OCI-LY3 (cell line): ENCODE measurements at regions not wholly inside any gene's neighbourhood (a gene's known extent, or its start where the extent isn't known, plus 50 kb on each side); places are given as distances from the start of the nearest gene placed in this dataset.

Experiments used
- H2AFZ ChIP-seq: fragments of 200-600, 300-600 bp; shearing (Covaris generic); 2 replicates; pipeline ENCODE4 v1.6.0; 2014; ENCODE audit warnings: antibody characterized with exemption, low read depth, low read length
- H3K27ac ChIP-seq: fragments of 200-600, 300-600 bp; sonication (generic); 2 replicates; pipeline ENCODE4 v1.5.1; 2014; ENCODE audit warnings: mild to moderate bottlenecking, low read length, moderate library complexity, mixed read lengths
- H3K27me3 ChIP-seq: fragments of 200-600, 300-600 bp; sonication (generic); 2 replicates; pipeline ENCODE4 v1.6.1; 2014; ENCODE audit warnings: low read depth, low read length, mixed read lengths
- H3K36me3 ChIP-seq: fragments of 200-600, 300-600 bp; sonication (generic); replicated peaks from 2 replicates; pipeline ENCODE3; 2014; ENCODE audit warnings: low read depth, low read length, mixed read lengths
- H3K4me1 ChIP-seq: fragments of 300-600, 200-600 bp; sonication (generic); 2 replicates; pipeline ENCODE4 v1.6.1; 2014; ENCODE audit warnings: low read length, mixed read lengths
- H3K4me2 ChIP-seq: fragments of 200-600, 300-600 bp; sonication (generic); 2 replicates; pipeline ENCODE4 v1.6.1; 2014; ENCODE audit warnings: low read length, mixed read lengths
- H3K4me3 ChIP-seq: fragments of 300-600, 200-600 bp; sonication (generic); 2 replicates; pipeline ENCODE4 v1.5.1; 2014; ENCODE audit warnings: antibody characterized with exemption, mild to moderate bottlenecking, low read length, moderate library complexity
- H3K79me2 ChIP-seq: fragments of 300-600, 200-600 bp; shearing (Covaris generic); 2 replicates; pipeline ENCODE4 v1.6.1; 2014; ENCODE audit warnings: mild to moderate bottlenecking, low read length, mixed read lengths
- H3K9ac ChIP-seq: fragments of 300-600, 200-600 bp; shearing (Covaris generic); 2 replicates; pipeline ENCODE4 v1.6.0; 2014; ENCODE audit warnings: mild to moderate bottlenecking, low read length, moderate library complexity
- H3K9me3 ChIP-seq: fragments of 200-600, 300-600 bp; shearing (Covaris generic); 2 replicates; pipeline ENCODE4 v1.6.1; 2014; ENCODE audit warnings: low read length, mixed read lengths; ENCODE audit not compliant: insufficient read depth
- H4K20me1 ChIP-seq: fragments of 200-600, 300-600 bp; sonication (generic); 2 replicates; pipeline ENCODE4 v1.6.1; 2016; ENCODE audit warnings: low read length, mixed read lengths; ENCODE audit not compliant: insufficient read depth
- EZH2phosphoT487 ChIP-seq: fragments of 200-600 bp; shearing (Covaris generic); IDR thresholded peaks from 2 replicates; pipeline ENCODE4 v1.6.1; 2018; ENCODE audit warnings: antibody characterized with exemption, mixed run types, low read depth
- TF ChIP-seq, protein P1 (sequence below): fragments of 200-600, 300-600 bp; sonication (generic); IDR thresholded peaks from 2 replicates; pipeline ENCODE4 v1.5.1; 2014; ENCODE audit warnings: antibody characterized with exemption, low read length, low read depth

- no peaks in the 10 kb centered on the region for H3K9me3 ChIP-seq
Measured at GRCh38 chr2:19702267-19702666, 199.5 kb downstream of the TTC32 start.

GRCh38 chr2:19700861-19701585 is 200.8 kb downstream of the TTC32 start:
- Histone ChIP-seq H3K27ac (no peak overlapping the region), H3K79me2 (no peaks in the 10 kb centered on the region), H3K4me3 (no peak overlapping the region), H3K9ac (no peak overlapping the region), H3K27me3 (0 out of 2 replicates have a peak, but pooled peaks cover 4% of the 10 kb centered on the region), H2AFZ (no peak overlapping the region), H3K9me3 (no peaks in the 10 kb centered on the region), H3K36me3 (no peaks in the 10 kb centered on the region), H3K4me1 (no peaks in the 10 kb centered on the region), H3K4me2 (no peak overlapping the region), H4K20me1 (no peaks in the 10 kb centered on the region)
- TF ChIP-seq EZH2phosphoT487 = no peak
- TF ChIP-seq, protein P1, sequence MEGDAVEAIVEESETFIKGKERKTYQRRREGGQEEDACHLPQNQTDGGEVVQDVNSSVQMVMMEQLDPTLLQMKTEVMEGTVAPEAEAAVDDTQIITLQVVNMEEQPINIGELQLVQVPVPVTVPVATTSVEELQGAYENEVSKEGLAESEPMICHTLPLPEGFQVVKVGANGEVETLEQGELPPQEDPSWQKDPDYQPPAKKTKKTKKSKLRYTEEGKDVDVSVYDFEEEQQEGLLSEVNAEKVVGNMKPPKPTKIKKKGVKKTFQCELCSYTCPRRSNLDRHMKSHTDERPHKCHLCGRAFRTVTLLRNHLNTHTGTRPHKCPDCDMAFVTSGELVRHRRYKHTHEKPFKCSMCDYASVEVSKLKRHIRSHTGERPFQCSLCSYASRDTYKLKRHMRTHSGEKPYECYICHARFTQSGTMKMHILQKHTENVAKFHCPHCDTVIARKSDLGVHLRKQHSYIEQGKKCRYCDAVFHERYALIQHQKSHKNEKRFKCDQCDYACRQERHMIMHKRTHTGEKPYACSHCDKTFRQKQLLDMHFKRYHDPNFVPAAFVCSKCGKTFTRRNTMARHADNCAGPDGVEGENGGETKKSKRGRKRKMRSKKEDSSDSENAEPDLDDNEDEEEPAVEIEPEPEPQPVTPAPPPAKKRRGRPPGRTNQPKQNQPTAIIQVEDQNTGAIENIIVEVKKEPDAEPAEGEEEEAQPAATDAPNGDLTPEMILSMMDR = no peak

More at GRCh38 chr2:19702267-19702666, 199.5 kb downstream of the TTC32 start:
- no peaks in the 10 kb centered on the region for H3K4me1 ChIP-seq
- no peak overlapping the region for H2AFZ ChIP-seq
- H4K20me1 ChIP-seq = no peaks in the 10 kb centered on the region
- H3K27me3 ChIP-seq = 0 out of 2 replicates have a peak, but pooled peaks cover 4% of the 10 kb centered on the region
- H3K4me3 ChIP-seq = no peak overlapping the region
- H3K4me2 ChIP-seq = no peak overlapping the region
- TF ChIP-seq EZH2phosphoT487 = no peak
- TF ChIP-seq, protein P1 = no peak
- H3K9ac ChIP-seq = no peak overlapping the region
- no peaks in the 10 kb centered on the region for H3K36me3 ChIP-seq
- H3K79me2 ChIP-seq = no peaks in the 10 kb centered on the region
- no peak overlapping the region for H3K27ac ChIP-seq

GRCh38 chr2:19697131-19697530 is 204.7 kb downstream of the TTC32 start:
- H3K4me1 ChIP-seq = no peaks in the 10 kb centered on the region
- no peak overlapping the region for H3K4me3 ChIP-seq
- no peaks in the 10 kb centered on the region for H3K27me3 ChIP-seq
- H3K27ac ChIP-seq = no peak overlapping the region
- H4K20me1 ChIP-seq = no peaks in the 10 kb centered on the region
- no peak for TF ChIP-seq EZH2phosphoT487
- TF ChIP-seq, protein P1 = no peak
- H3K79me2 ChIP-seq = no peaks in the 10 kb centered on the region
- no peak overlapping the region for H3K4me2 ChIP-seq
- no peak overlapping the region for H3K9ac ChIP-seq
- H2AFZ ChIP-seq = no peak overlapping the region
- no peaks in the 10 kb centered on the region for H3K9me3 ChIP-seq
- no peaks in the 10 kb centered on the region for H3K36me3 ChIP-seq

DNA sequence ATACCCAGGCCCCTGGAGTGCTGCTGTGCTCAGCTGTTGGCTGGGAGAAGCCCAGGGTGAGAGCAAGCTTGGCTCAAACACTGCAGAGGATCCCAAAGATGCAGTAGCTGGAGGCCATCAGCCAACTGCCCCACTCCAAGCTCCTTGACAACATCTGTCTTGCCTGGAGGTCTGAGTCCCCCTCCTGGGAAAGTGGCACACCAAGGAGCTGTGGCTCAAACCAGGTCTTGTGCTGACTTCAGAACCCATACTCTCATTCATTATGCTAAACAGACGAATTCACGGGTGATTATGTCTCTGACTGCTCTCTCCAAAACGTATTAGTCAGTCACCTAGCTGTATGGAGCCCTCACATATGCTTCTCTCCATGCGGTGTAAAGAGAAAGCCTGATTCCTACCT is 206.1 kb downstream of the TTC32 start:
- H4K20me1 ChIP-seq = no peaks in the 10 kb centered on the region
- no peaks in the 10 kb centered on the region for H3K9me3 ChIP-seq
- no peak overlapping the region for H3K4me3 ChIP-seq
- no peak overlapping the region for H3K9ac ChIP-seq
- H3K36me3 ChIP-seq = no peaks in the 10 kb centered on the region
- H3K79me2 ChIP-seq = no peaks in the 10 kb centered on the region
- TF ChIP-seq, protein P1 = no peak
- TF ChIP-seq EZH2phosphoT487 = no peak
- H3K4me2 ChIP-seq = no peak overlapping the region
- H3K27ac ChIP-seq = no peak overlapping the region
- no peaks in the 10 kb centered on the region for H3K27me3 ChIP-seq
- no peak overlapping the region for H2AFZ ChIP-seq
- no peaks in the 10 kb centered on the region for H3K4me1 ChIP-seq
